ENCODE measurements at regions not wholly inside any gene's neighbourhood (a gene's known extent, or its start where the extent isn't known, plus 50 kb on each side); places are given as distances from the start of the nearest gene placed in this dataset.

GRCh38 chr6:22349051-22349450 is 52.2 kb upstream of the PRL start:
- no peak overlapping the region for H3K4me3 ChIP-seq (ENCODE audit: low read length in 2 of 2)
- H3K4me1 ChIP-seq (ENCODE audit: control insufficient read depth in 2 of 2, insufficient read depth in 2 of 2, low read length in 2 of 2) = peaks cover 0 to 2% of the 10 kb centered on the region in 2 donors
- H3K9ac ChIP-seq (ENCODE audit: low read depth in 1 of 2, low read length in 2 of 2) = no peak overlapping the region
- H3K9me3 ChIP-seq (ENCODE audit: control insufficient read depth in 2 of 2, low read length in 2 of 2) = no peaks in the 10 kb centered on the region
- no peaks in the 10 kb centered on the region for H3K36me3 ChIP-seq (ENCODE audit: control insufficient read depth in 2 of 2, insufficient read depth in 2 of 2, low read length in 2 of 2)
- H3K27me3 ChIP-seq (ENCODE audit: control insufficient read depth in 2 of 2, insufficient read depth in 2 of 2, low read length in 2 of 2) = no peaks in the 10 kb centered on the region
- H3K27ac ChIP-seq (ENCODE audit: low read depth in 2 of 2, low read length in 2 of 2) = no peak overlapping the region

- Histone ChIP-seq H3K27ac (ENCODE audit: low read depth in 2 of 2, low read length in 2 of 2) (no peak overlapping the region), H3K9me3 (ENCODE audit: control insufficient read depth in 2 of 2, low read length in 2 of 2) (no peaks in the 10 kb centered on the region), H3K4me1 (ENCODE audit: control insufficient read depth in 2 of 2, insufficient read depth in 2 of 2, low read length in 2 of 2) (peaks cover 0 to 2% of the 10 kb centered on the region in 2 donors), H3K4me3 (ENCODE audit: low read length in 2 of 2) (no peak overlapping the region), H3K27me3 (ENCODE audit: control insufficient read depth in 2 of 2, insufficient read depth in 2 of 2, low read length in 2 of 2) (no peaks in the 10 kb centered on the region), H3K9ac (ENCODE audit: low read depth in 1 of 2, low read length in 2 of 2) (no peak overlapping the region), H3K36me3 (ENCODE audit: control insufficient read depth in 2 of 2, insufficient read depth in 2 of 2, low read length in 2 of 2) (no peaks in the 10 kb centered on the region)
These were observed 52.7 kb upstream of the PRL start for GRCh38 chr6:22349528-22349927.

GRCh38 chr6:22350109-22350508 is 53.3 kb upstream of the PRL start:
- Histone ChIP-seq H3K9ac (ENCODE audit: low read depth in 1 of 2, low read length in 2 of 2) (no peak overlapping the region), H3K4me1 (ENCODE audit: control insufficient read depth in 2 of 2, insufficient read depth in 2 of 2, low read length in 2 of 2) (peaks cover 0 to 2% of the 10 kb centered on the region in 2 donors), H3K27me3 (ENCODE audit: control insufficient read depth in 2 of 2, insufficient read depth in 2 of 2, low read length in 2 of 2) (no peaks in the 10 kb centered on the region), H3K9me3 (ENCODE audit: control insufficient read depth in 2 of 2, low read length in 2 of 2) (no peaks in the 10 kb centered on the region), H3K27ac (ENCODE audit: low read depth in 2 of 2, low read length in 2 of 2) (no peak overlapping the region), H3K36me3 (ENCODE audit: control insufficient read depth in 2 of 2, insufficient read depth in 2 of 2, low read length in 2 of 2) (no peaks in the 10 kb centered on the region), H3K4me3 (ENCODE audit: low read length in 2 of 2) (no peak overlapping the region)

- H3K9me3 ChIP-seq (ENCODE audit: control insufficient read depth in 2 of 2, low read length in 2 of 2) = no peaks in the 10 kb centered on the region
These were observed 56.3 kb upstream of the PRL start for GRCh38 chr6:22353101-22353500.

GRCh38 chr6:22356362-22356940 is 59.6 kb upstream of the PRL start:
- Histone ChIP-seq H3K4me1 (ENCODE audit: control insufficient read depth in 2 of 2, insufficient read depth in 2 of 2, low read length in 2 of 2) (no peaks in the 10 kb centered on the region), H3K9me3 (ENCODE audit: control insufficient read depth in 2 of 2, low read length in 2 of 2) (no peaks in the 10 kb centered on the region), H3K27ac (ENCODE audit: low read depth in 2 of 2, low read length in 2 of 2) (no peak overlapping the region), H3K4me3 (ENCODE audit: low read length in 2 of 2) (no peak overlapping the region), H3K27me3 (ENCODE audit: control insufficient read depth in 2 of 2, insufficient read depth in 2 of 2, low read length in 2 of 2) (no peaks in the 10 kb centered on the region), H3K9ac (ENCODE audit: low read depth in 1 of 2, low read length in 2 of 2) (no peak overlapping the region), H3K36me3 (ENCODE audit: control insufficient read depth in 2 of 2, insufficient read depth in 2 of 2, low read length in 2 of 2) (no peaks in the 10 kb centered on the region)

More at GRCh38 chr6:22353101-22353500, 56.3 kb upstream of the PRL start:
- Histone ChIP-seq H3K27ac (ENCODE audit: low read depth in 2 of 2, low read length in 2 of 2) (no peak overlapping the region), H3K27me3 (ENCODE audit: control insufficient read depth in 2 of 2, insufficient read depth in 2 of 2, low read length in 2 of 2) (no peaks in the 10 kb centered on the region), H3K4me3 (ENCODE audit: low read length in 2 of 2) (no peak overlapping the region), H3K9ac (ENCODE audit: low read depth in 1 of 2, low read length in 2 of 2) (no peak overlapping the region), H3K4me1 (ENCODE audit: control insufficient read depth in 2 of 2, insufficient read depth in 2 of 2, low read length in 2 of 2) (peaks cover 0 to 2% of the 10 kb centered on the region in 2 donors), H3K36me3 (ENCODE audit: control insufficient read depth in 2 of 2, insufficient read depth in 2 of 2, low read length in 2 of 2) (no peaks in the 10 kb centered on the region)

GRCh38 chr6:22357724-22358189 is 60.9 kb upstream of the PRL start:
- Histone ChIP-seq H3K9ac (ENCODE audit: low read depth in 1 of 2, low read length in 2 of 2) (no peak overlapping the region), H3K27me3 (ENCODE audit: control insufficient read depth in 2 of 2, insufficient read depth in 2 of 2, low read length in 2 of 2) (no peaks in the 10 kb centered on the region), H3K4me3 (ENCODE audit: low read length in 2 of 2) (no peak overlapping the region), H3K27ac (ENCODE audit: low read depth in 2 of 2, low read length in 2 of 2) (no peak overlapping the region), H3K9me3 (ENCODE audit: control insufficient read depth in 2 of 2, low read length in 2 of 2) (no peaks in the 10 kb centered on the region), H3K4me1 (ENCODE audit: control insufficient read depth in 2 of 2, insufficient read depth in 2 of 2, low read length in 2 of 2) (no peaks in the 10 kb centered on the region), H3K36me3 (ENCODE audit: control insufficient read depth in 2 of 2, insufficient read depth in 2 of 2, low read length in 2 of 2) (no peaks in the 10 kb centered on the region)

GRCh38 chr6:22361576-22361975 is 64.7 kb upstream of the PRL start:
- no peak overlapping the region for H3K4me3 ChIP-seq (ENCODE audit: low read length in 2 of 2)
- no peaks in the 10 kb centered on the region for H3K27me3 ChIP-seq (ENCODE audit: control insufficient read depth in 2 of 2, insufficient read depth in 2 of 2, low read length in 2 of 2)
- H3K27ac ChIP-seq (ENCODE audit: low read depth in 2 of 2, low read length in 2 of 2) = no peak overlapping the region
- no peak overlapping the region for H3K9ac ChIP-seq (ENCODE audit: low read depth in 1 of 2, low read length in 2 of 2)
- no peaks in the 10 kb centered on the region for H3K4me1 ChIP-seq (ENCODE audit: control insufficient read depth in 2 of 2, insufficient read depth in 2 of 2, low read length in 2 of 2)
- H3K36me3 ChIP-seq (ENCODE audit: control insufficient read depth in 2 of 2, insufficient read depth in 2 of 2, low read length in 2 of 2) = no peaks in the 10 kb centered on the region
- H3K9me3 ChIP-seq (ENCODE audit: control insufficient read depth in 2 of 2, low read length in 2 of 2) = no peaks in the 10 kb centered on the region

- Histone ChIP-seq H3K4me1 (ENCODE audit: control insufficient read depth in 2 of 2, insufficient read depth in 2 of 2, low read length in 2 of 2) (no peaks in the 10 kb centered on the region), H3K27me3 (ENCODE audit: control insufficient read depth in 2 of 2, insufficient read depth in 2 of 2, low read length in 2 of 2) (no peaks in the 10 kb centered on the region), H3K36me3 (ENCODE audit: control insufficient read depth in 2 of 2, insufficient read depth in 2 of 2, low read length in 2 of 2) (no peaks in the 10 kb centered on the region), H3K27ac (ENCODE audit: low read depth in 2 of 2, low read length in 2 of 2) (no peak overlapping the region), H3K4me3 (ENCODE audit: low read length in 2 of 2) (no peak overlapping the region), H3K9ac (ENCODE audit: low read depth in 1 of 2, low read length in 2 of 2) (no peak overlapping the region), H3K9me3 (ENCODE audit: control insufficient read depth in 2 of 2, low read length in 2 of 2) (no peaks in the 10 kb centered on the region)
These were observed 65.5 kb upstream of the PRL start for GRCh38 chr6:22362361-22362760.

GRCh38 chr6:22363166-22363713 is 66.4 kb upstream of the PRL start:
- Histone ChIP-seq H3K9me3 (ENCODE audit: control insufficient read depth in 2 of 2, low read length in 2 of 2) (no peaks in the 10 kb centered on the region), H3K9ac (ENCODE audit: low read depth in 1 of 2, low read length in 2 of 2) (no peak overlapping the region), H3K27me3 (ENCODE audit: control insufficient read depth in 2 of 2, insufficient read depth in 2 of 2, low read length in 2 of 2) (no peaks in the 10 kb centered on the region), H3K36me3 (ENCODE audit: control insufficient read depth in 2 of 2, insufficient read depth in 2 of 2, low read length in 2 of 2) (no peaks in the 10 kb centered on the region), H3K4me3 (ENCODE audit: low read length in 2 of 2) (no peak overlapping the region), H3K27ac (ENCODE audit: low read depth in 2 of 2, low read length in 2 of 2) (no peak overlapping the region), H3K4me1 (ENCODE audit: control insufficient read depth in 2 of 2, insufficient read depth in 2 of 2, low read length in 2 of 2) (no peaks in the 10 kb centered on the region)

GRCh38 chr6:22363714-22364239 is 66.9 kb upstream of the PRL start:
- no peaks in the 10 kb centered on the region for H3K9me3 ChIP-seq (ENCODE audit: control insufficient read depth in 2 of 2, low read length in 2 of 2)
- no peaks in the 10 kb centered on the region for H3K36me3 ChIP-seq (ENCODE audit: control insufficient read depth in 2 of 2, insufficient read depth in 2 of 2, low read length in 2 of 2)
- H3K27ac ChIP-seq (ENCODE audit: low read depth in 2 of 2, low read length in 2 of 2) = no peak overlapping the region
- no peaks in the 10 kb centered on the region for H3K27me3 ChIP-seq (ENCODE audit: control insufficient read depth in 2 of 2, insufficient read depth in 2 of 2, low read length in 2 of 2)
- H3K4me3 ChIP-seq (ENCODE audit: low read length in 2 of 2) = no peak overlapping the region
- no peaks in the 10 kb centered on the region for H3K4me1 ChIP-seq (ENCODE audit: control insufficient read depth in 2 of 2, insufficient read depth in 2 of 2, low read length in 2 of 2)
- no peak overlapping the region for H3K9ac ChIP-seq (ENCODE audit: low read depth in 1 of 2, low read length in 2 of 2)

Measured in mucosa of rectum (tissue), 2 donors.